Vagina (tissue), 2 donors: ENCODE measurements at regions not wholly inside any gene's neighbourhood (a gene's known extent, or its start where the extent isn't known, plus 50 kb on each side); places are given as distances from the start of the nearest gene placed in this dataset.

Experiments used
- DNase-seq, 2 donors: peaks; one replicate each; pipeline ENCODE4 v3.0.0-alpha.2; 2017; ENCODE audit errors: extremely low spot score in 2 of 2
- H3K27ac ChIP-seq: fragments of 200-600 bp; sonication (generic); one replicate; pipeline ENCODE4 v1.5.1; 2019
- H3K27me3 ChIP-seq: fragments of 200-600 bp; sonication (generic); one replicate; pipeline ENCODE4 v1.5.1; 2019
- H3K36me3 ChIP-seq, 2 donors: fragments of 200-600 bp; sonication (generic); one replicate each; pipeline ENCODE4 v1.5.1; 2017 to 2019
- H3K4me1 ChIP-seq: fragments of 200-600 bp; sonication (generic); one replicate; pipeline ENCODE4 v1.5.1; 2019
- H3K4me3 ChIP-seq, 2 donors: fragments of 200-600 bp; sonication (generic); 1 replicate in 1 of 2; 2 replicates in 1 of 2; pipeline ENCODE4 v1.5.1; 2016 to 2019
- H3K9me3 ChIP-seq: fragments of 200-600 bp; sonication (generic); one replicate; pipeline ENCODE4 v1.5.1; 2019
- POLR2A ChIP-seq, 2 donors: fragments of 450-650 bp; IDR thresholded peaks; one replicate each; pipeline ENCODE4 v1.6.1; 2017; ENCODE audit warnings: antibody characterized with exemption in 2 of 2, mild to moderate bottlenecking in 2 of 2, moderate library complexity in 2 of 2
- POLR2AphosphoS5 ChIP-seq, 2 donors: sonication (generic); formaldehyde crosslinking; IDR thresholded peaks; one replicate each; pipeline ENCODE4 v1.9.0; 2017; ENCODE audit warnings: antibody characterized with exemption in 2 of 2, mild to moderate bottlenecking in 2 of 2, low read depth in 1 of 2; ENCODE audit not compliant: insufficient read depth in 1 of 2
- intact Hi-C: fragments of 100-400 bp; cut with DNase I; formaldehyde crosslinking; loops from one replicate; pipeline ENCODE4 v1.15.1; 2023
- TF ChIP-seq, protein P1 (sequence below), 3 experiments: fragments of 450-650 bp in 2 of 3; fragments of 200-600 bp in 1 of 3; sonication (generic) in 1 of 3; IDR thresholded peaks; one replicate each; pipeline ENCODE4 v1.5.1; 2017 to 2019; ENCODE audit warnings: antibody characterized with exemption in 3 of 3, mild to moderate bottlenecking in 2 of 3, moderate library complexity in 2 of 3

DNA sequence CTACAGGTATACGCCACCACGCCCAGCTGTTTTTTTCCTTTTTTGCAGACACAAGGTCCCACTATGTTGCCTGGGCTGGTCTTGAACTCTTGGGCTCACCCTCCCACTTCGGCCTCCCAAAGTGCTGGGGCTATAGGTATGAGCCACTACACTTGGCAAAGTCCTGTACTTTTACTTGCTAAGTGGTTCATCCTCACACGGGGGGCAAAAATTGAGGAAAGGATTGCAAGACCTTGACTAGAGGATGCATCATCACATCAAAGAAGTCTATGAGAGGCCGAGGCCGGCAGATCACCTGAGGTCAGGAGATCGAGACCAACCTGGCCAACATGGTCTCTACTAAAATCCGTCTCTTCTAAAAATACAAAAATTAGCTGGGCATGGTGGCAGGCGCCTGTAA is 116.5 kb upstream of the FAM174B start:
- TF ChIP-seq POLR2AphosphoS5 (IDR thresholded peaks at IDR 0.05; ENCODE audit: insufficient read depth in 1 of 2, low read depth in 1 of 2) (no peak), POLR2A (IDR thresholded peaks at IDR 0.05) (no peak)
- TF ChIP-seq, protein P1, sequence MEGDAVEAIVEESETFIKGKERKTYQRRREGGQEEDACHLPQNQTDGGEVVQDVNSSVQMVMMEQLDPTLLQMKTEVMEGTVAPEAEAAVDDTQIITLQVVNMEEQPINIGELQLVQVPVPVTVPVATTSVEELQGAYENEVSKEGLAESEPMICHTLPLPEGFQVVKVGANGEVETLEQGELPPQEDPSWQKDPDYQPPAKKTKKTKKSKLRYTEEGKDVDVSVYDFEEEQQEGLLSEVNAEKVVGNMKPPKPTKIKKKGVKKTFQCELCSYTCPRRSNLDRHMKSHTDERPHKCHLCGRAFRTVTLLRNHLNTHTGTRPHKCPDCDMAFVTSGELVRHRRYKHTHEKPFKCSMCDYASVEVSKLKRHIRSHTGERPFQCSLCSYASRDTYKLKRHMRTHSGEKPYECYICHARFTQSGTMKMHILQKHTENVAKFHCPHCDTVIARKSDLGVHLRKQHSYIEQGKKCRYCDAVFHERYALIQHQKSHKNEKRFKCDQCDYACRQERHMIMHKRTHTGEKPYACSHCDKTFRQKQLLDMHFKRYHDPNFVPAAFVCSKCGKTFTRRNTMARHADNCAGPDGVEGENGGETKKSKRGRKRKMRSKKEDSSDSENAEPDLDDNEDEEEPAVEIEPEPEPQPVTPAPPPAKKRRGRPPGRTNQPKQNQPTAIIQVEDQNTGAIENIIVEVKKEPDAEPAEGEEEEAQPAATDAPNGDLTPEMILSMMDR (IDR thresholded peaks at IDR 0.05) = no peak
- H3K4me1 ChIP-seq = no peaks in the 10 kb centered on the region
- H3K27ac ChIP-seq = no peak overlapping the region
- H3K36me3 ChIP-seq = no peaks in the 10 kb centered on the region
- no peaks in the 10 kb centered on the region for H3K9me3 ChIP-seq
- no peak overlapping the region for H3K4me3 ChIP-seq
- intact Hi-C loops = no loop called here
- no peak for DNase-seq
- no peaks in the 10 kb centered on the region for H3K27me3 ChIP-seq

DNA sequence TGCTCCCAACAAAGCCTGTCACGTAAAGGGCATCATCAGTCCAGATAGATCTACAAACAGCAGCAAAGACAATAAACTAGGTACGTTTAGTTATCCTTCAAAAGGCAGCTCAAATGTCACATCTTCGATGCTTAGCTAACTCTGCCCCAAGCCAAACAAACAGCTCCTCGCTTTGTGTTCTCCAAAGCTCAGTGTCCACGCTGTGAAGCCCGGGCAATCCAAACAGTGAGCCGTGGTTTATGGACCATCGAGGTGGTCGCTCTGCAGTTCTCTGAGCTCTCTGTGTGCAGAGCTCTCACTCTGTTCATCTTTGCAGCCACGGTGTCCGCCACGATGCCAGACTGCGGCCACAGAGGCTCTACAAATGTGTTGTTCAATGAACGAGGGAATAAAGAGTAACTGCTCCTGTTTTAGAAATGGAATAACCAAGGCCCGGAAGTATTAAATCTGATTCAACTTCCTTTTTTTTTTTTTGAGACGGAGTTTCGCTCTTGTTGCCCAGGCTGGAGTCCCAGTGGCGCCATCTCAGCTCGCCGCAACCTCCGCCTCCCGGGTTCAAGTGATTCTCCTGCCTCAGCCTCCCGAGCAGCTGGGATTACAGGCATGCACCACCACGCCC is 117.2 kb upstream of the FAM174B start:
- no peak for DNase-seq
- Histone ChIP-seq H3K27me3 (no peaks in the 10 kb centered on the region), H3K27ac (no peak overlapping the region), H3K36me3 (no peaks in the 10 kb centered on the region), H3K4me1 (no peaks in the 10 kb centered on the region), H3K4me3 (no peak overlapping the region), H3K9me3 (no peaks in the 10 kb centered on the region)
- intact Hi-C loops = no loop called here
- TF ChIP-seq, protein P1 (IDR thresholded peaks at IDR 0.05) = no peak
- TF ChIP-seq POLR2A (IDR thresholded peaks at IDR 0.05) = no peak
- TF ChIP-seq POLR2AphosphoS5 (IDR thresholded peaks at IDR 0.05; ENCODE audit: insufficient read depth in 1 of 2, low read depth in 1 of 2) = no peak

DNA sequence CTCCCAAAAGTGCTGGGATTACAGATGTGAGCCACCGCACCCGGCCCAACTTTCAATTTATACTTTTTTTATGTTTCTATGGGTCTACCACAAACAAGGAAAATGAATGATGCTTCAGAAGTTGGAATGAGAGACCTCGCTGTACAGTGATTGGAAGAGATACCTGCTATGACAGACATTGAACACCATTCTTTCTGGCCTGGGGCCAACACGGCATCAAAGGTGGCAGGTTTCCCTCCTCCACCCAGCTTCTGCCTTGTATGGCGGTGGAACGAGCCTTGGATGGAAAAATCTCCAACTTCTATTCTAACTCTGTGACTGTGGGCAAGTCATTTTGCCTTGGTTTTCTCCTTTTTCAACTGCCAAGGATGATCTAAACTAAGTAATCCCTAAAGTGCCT is 117.8 kb upstream of the FAM174B start:
- H3K9me3 ChIP-seq = no peaks in the 10 kb centered on the region
- no peaks in the 10 kb centered on the region for H3K4me1 ChIP-seq
- H3K27me3 ChIP-seq = no peaks in the 10 kb centered on the region
- no peak overlapping the region for H3K4me3 ChIP-seq
- TF ChIP-seq POLR2AphosphoS5 (IDR thresholded peaks at IDR 0.05; ENCODE audit: insufficient read depth in 1 of 2, low read depth in 1 of 2) (no peak), POLR2A (IDR thresholded peaks at IDR 0.05) (no peak)
- TF ChIP-seq, protein P1 (IDR thresholded peaks at IDR 0.05) = no peak
- DNase-seq = no peak
- no peak overlapping the region for H3K27ac ChIP-seq
- no peaks in the 10 kb centered on the region for H3K36me3 ChIP-seq
- intact Hi-C loops = no loop called here

DNA sequence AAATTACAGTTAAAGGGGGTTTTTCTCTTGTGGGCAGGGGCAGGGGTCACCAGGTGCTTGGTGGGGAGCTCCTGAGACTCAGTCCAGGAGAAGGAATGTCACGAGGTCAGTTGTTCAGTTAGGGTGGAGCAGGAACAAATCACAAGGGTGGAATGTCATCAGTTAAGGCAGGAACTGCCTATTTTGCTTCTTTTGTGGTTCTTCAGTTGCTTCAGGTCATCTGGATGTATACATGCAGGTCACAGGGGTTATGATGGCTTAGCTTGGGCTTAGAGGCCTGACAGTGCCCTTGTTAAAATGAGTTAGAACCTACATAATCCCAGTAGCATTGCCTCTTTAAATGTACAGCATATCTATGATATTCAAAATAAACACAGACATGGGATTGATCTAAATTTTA is 120.2 kb upstream of the CHD2 start:
- TF ChIP-seq POLR2A (IDR thresholded peaks at IDR 0.05) (no peak), POLR2AphosphoS5 (IDR thresholded peaks at IDR 0.05; ENCODE audit: insufficient read depth in 1 of 2, low read depth in 1 of 2) (no peak)
- TF ChIP-seq, protein P1 (IDR thresholded peaks at IDR 0.05) = no peak
- no peak overlapping the region for H3K27ac ChIP-seq

DNA sequence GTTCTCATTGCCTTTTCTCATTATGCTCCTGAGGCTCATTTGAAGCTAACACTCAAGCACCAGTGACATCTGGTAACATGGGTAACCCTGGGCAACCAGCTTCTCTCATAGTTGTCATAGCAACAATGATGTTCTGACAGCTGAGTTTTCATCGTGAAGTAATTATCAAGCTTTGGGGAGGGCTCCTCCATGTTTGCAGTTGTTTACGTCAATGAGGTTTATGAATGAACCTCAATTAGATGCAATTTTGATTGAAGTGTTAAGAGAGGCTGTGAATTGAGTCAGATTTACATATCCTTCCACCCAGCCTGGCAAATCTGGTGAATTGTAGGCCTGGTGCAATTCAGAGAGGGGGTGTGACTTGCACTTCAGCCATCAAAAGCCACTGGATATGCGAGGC is 119.3 kb upstream of the CHD2 start:
- H3K27ac ChIP-seq = no peak overlapping the region
- H3K9me3 ChIP-seq = no peaks in the 10 kb centered on the region
- TF ChIP-seq POLR2AphosphoS5 (IDR thresholded peaks at IDR 0.05; ENCODE audit: insufficient read depth in 1 of 2, low read depth in 1 of 2) (no peak), POLR2A (IDR thresholded peaks at IDR 0.05) (no peak)
- TF ChIP-seq, protein P1 (IDR thresholded peaks at IDR 0.05) = no peak
- H3K4me3 ChIP-seq = no peak overlapping the region
- H3K4me1 ChIP-seq = no peaks in the 10 kb centered on the region
- no peaks in the 10 kb centered on the region for H3K36me3 ChIP-seq
- no peak for DNase-seq
- H3K27me3 ChIP-seq = no peaks in the 10 kb centered on the region
- intact Hi-C loops = no loop called here

More for the DNA sequence above, 120.2 kb upstream of the CHD2 start:
- H3K36me3 ChIP-seq = no peaks in the 10 kb centered on the region
- H3K4me1 ChIP-seq = no peaks in the 10 kb centered on the region
- no peaks in the 10 kb centered on the region for H3K9me3 ChIP-seq
- intact Hi-C loops = no loop called here
- DNase-seq = no peak
- no peak overlapping the region for H3K4me3 ChIP-seq
- no peaks in the 10 kb centered on the region for H3K27me3 ChIP-seq
